Activated T-helper 17 cell treated with anti-CD3 and anti-CD28 coated beads, Interleukin-2, amount 50 U/mL, for 72 hours (primary cell): ENCODE measurements at regions not wholly inside any gene's neighbourhood (a gene's known extent, or its start where the extent isn't known, plus 50 kb on each side); places are given as distances from the start of the nearest gene placed in this dataset.

ENCODE experiments used
- ATAC-seq: fragments of 150-1000 bp; cut with Tn5 transposase; replicated peaks from 2 replicates; pipeline ENCODE4 v1.10.0; 2021; ENCODE audit warnings: mild to moderate bottlenecking, moderate library complexity
- H3K27ac Mint-ChIP-seq: one replicate; pipeline ENCODE4 v1.8.0; 2022; ENCODE audit warnings: mixed read lengths
- H3K27me3 Mint-ChIP-seq: one replicate; pipeline ENCODE4 v1.8.0; 2022; ENCODE audit warnings: mixed read lengths
- H3K36me3 Mint-ChIP-seq: one replicate; pipeline ENCODE4 v1.8.0; 2022; ENCODE audit warnings: low read depth, mild to moderate bottlenecking, mixed read lengths
- H3K4me1 Mint-ChIP-seq: one replicate; pipeline ENCODE4 v1.8.0; 2022; ENCODE audit warnings: mixed read lengths
- H3K4me3 Mint-ChIP-seq: one replicate; pipeline ENCODE4 v1.8.0; 2022; ENCODE audit warnings: mild to moderate bottlenecking, mixed read lengths
- H3K9me3 Mint-ChIP-seq: one replicate; pipeline ENCODE4 v1.8.0; 2022; ENCODE audit warnings: mixed read lengths

GRCh38 chr7:47024991-47025390 is 556.9 kb downstream of the TNS3 start:
- H3K4me3 Mint-ChIP-seq = no peak overlapping the region
- ATAC-seq = no peak

GRCh38 chr7:47008461-47008860 is 573.5 kb downstream of the TNS3 start:
- Mint-ChIP-seq H3K4me3 (no peak overlapping the region), H3K4me1 (no peaks in the 10 kb centered on the region), H3K36me3 (no peaks in the 10 kb centered on the region), H3K9me3 (peaks cover 14% of the 10 kb centered on the region), H3K27me3 (no peaks in the 10 kb centered on the region), H3K27ac (no peak overlapping the region)
- ATAC-seq = no peak

More at GRCh38 chr7:47024991-47025390, 556.9 kb downstream of the TNS3 start:
- no peaks in the 10 kb centered on the region for H3K4me1 Mint-ChIP-seq
- peaks cover 6% of the 10 kb centered on the region for H3K9me3 Mint-ChIP-seq
- no peak overlapping the region for H3K27ac Mint-ChIP-seq
- H3K27me3 Mint-ChIP-seq = peaks cover 6% of the 10 kb centered on the region
- H3K36me3 Mint-ChIP-seq = no peaks in the 10 kb centered on the region

DNA sequence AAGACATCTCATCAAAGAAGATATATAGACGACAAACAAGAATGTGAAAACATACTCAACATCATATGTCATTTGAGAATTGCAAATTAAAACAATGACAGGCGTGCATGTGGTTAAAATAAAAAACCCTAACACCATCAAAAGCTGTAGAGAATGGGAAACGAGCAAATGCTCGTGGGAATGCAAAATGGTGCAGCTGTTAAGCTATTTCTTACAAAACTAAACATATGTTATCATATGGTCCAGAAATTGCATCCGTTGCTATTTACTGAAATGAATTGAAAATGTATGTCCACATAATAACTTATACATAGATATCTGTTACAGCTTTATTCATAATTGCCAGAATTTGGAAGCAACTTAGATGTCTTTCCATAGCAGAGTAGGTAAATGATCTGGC is 574.4 kb downstream of the TNS3 start:
- Mint-ChIP-seq H3K9me3 (peaks cover 14% of the 10 kb centered on the region), H3K36me3 (no peaks in the 10 kb centered on the region), H3K27ac (no peak overlapping the region), H3K4me3 (no peak overlapping the region), H3K4me1 (no peaks in the 10 kb centered on the region), H3K27me3 (no peaks in the 10 kb centered on the region)
- no peak for ATAC-seq

GRCh38 chr7:47000561-47000960 is 581.4 kb downstream of the TNS3 start:
- ATAC-seq = no peak
- H3K27me3 Mint-ChIP-seq = no peaks in the 10 kb centered on the region
- no peak overlapping the region for H3K4me3 Mint-ChIP-seq
- peaks cover 7% of the 10 kb centered on the region for H3K9me3 Mint-ChIP-seq
- no peaks in the 10 kb centered on the region for H3K4me1 Mint-ChIP-seq
- H3K36me3 Mint-ChIP-seq = no peaks in the 10 kb centered on the region
- H3K27ac Mint-ChIP-seq = no peak overlapping the region

- Mint-ChIP-seq H3K4me3 (no peak overlapping the region), H3K27ac (no peak overlapping the region), H3K36me3 (no peaks in the 10 kb centered on the region), H3K27me3 (no peaks in the 10 kb centered on the region), H3K9me3 (peaks cover 4% of the 10 kb centered on the region), H3K4me1 (no peaks in the 10 kb centered on the region)
- no peak for ATAC-seq
Measured at GRCh38 chr7:46999866-47000265, 582.0 kb downstream of the TNS3 start.

- H3K4me3 Mint-ChIP-seq = no peak overlapping the region
- H3K27ac Mint-ChIP-seq = no peak overlapping the region
- no peaks in the 10 kb centered on the region for H3K4me1 Mint-ChIP-seq
- no peaks in the 10 kb centered on the region for H3K36me3 Mint-ChIP-seq
- no peak for ATAC-seq
- no peaks in the 10 kb centered on the region for H3K27me3 Mint-ChIP-seq
- H3K9me3 Mint-ChIP-seq = no peaks in the 10 kb centered on the region
Measured at GRCh38 chr7:46996972-46997371, 584.9 kb downstream of the TNS3 start.

- Mint-ChIP-seq H3K4me3 (no peak overlapping the region), H3K4me1 (no peaks in the 10 kb centered on the region), H3K27ac (no peak overlapping the region), H3K9me3 (no peaks in the 10 kb centered on the region), H3K27me3 (no peaks in the 10 kb centered on the region), H3K36me3 (no peaks in the 10 kb centered on the region)
- ATAC-seq = no peak
Measured at GRCh38 chr7:46993396-46993795, 588.5 kb downstream of the TNS3 start.

- no peak for ATAC-seq
- no peak overlapping the region for H3K27ac Mint-ChIP-seq
- no peak overlapping the region for H3K4me3 Mint-ChIP-seq
- H3K36me3 Mint-ChIP-seq = no peaks in the 10 kb centered on the region
- no peaks in the 10 kb centered on the region for H3K9me3 Mint-ChIP-seq
- H3K27me3 Mint-ChIP-seq = no peaks in the 10 kb centered on the region
- H3K4me1 Mint-ChIP-seq = no peaks in the 10 kb centered on the region
Measured at GRCh38 chr7:46990761-46991160, 591.1 kb downstream of the TNS3 start.

GRCh38 chr7:46989247-46989646 is 592.7 kb downstream of the TNS3 start:
- Mint-ChIP-seq H3K27ac (no peak overlapping the region), H3K27me3 (no peaks in the 10 kb centered on the region), H3K4me3 (no peak overlapping the region)

GRCh38 chr7:46982928-46983327 is 599.0 kb downstream of the TNS3 start:
- Mint-ChIP-seq H3K27ac (no peak overlapping the region), H3K4me3 (no peak overlapping the region), H3K4me1 (no peaks in the 10 kb centered on the region), H3K27me3 (no peaks in the 10 kb centered on the region), H3K36me3 (no peaks in the 10 kb centered on the region), H3K9me3 (no peaks in the 10 kb centered on the region)
- ATAC-seq = no peak

More at GRCh38 chr7:46989247-46989646, 592.7 kb downstream of the TNS3 start:
- Mint-ChIP-seq H3K9me3 (no peaks in the 10 kb centered on the region), H3K4me1 (no peaks in the 10 kb centered on the region), H3K36me3 (no peaks in the 10 kb centered on the region)
- ATAC-seq = no peak

- H3K27ac Mint-ChIP-seq = no peak overlapping the region
- H3K4me1 Mint-ChIP-seq = no peaks in the 10 kb centered on the region
- no peaks in the 10 kb centered on the region for H3K27me3 Mint-ChIP-seq
- no peaks in the 10 kb centered on the region for H3K36me3 Mint-ChIP-seq
- ATAC-seq = no peak
- no peaks in the 10 kb centered on the region for H3K9me3 Mint-ChIP-seq
- no peak overlapping the region for H3K4me3 Mint-ChIP-seq
Measured at GRCh38 chr7:46979439-46979838, 602.5 kb downstream of the TNS3 start.

DNA sequence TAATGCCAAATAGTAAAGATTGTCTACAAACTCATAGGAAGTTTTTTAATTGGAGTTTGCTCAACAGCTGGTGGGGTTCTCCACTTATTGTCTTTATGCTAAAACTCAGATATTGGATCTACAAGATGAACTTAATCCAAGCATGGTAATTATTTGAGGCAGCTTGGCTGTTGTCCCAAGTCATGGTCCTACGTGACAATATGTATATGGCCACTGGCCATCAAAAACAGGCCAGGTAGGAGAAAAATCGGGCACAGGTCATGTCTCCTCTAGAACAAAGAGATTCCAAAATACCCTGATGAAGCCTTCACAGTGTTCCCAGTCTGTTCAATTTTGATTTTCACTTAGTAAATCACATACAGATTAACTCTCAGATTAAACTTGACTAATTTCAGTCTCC is 606.4 kb downstream of the TNS3 start:
- Mint-ChIP-seq H3K36me3 (no peaks in the 10 kb centered on the region), H3K9me3 (no peaks in the 10 kb centered on the region), H3K27ac (no peak overlapping the region), H3K4me3 (no peak overlapping the region), H3K4me1 (no peaks in the 10 kb centered on the region), H3K27me3 (no peaks in the 10 kb centered on the region)
- no peak for ATAC-seq

DNA sequence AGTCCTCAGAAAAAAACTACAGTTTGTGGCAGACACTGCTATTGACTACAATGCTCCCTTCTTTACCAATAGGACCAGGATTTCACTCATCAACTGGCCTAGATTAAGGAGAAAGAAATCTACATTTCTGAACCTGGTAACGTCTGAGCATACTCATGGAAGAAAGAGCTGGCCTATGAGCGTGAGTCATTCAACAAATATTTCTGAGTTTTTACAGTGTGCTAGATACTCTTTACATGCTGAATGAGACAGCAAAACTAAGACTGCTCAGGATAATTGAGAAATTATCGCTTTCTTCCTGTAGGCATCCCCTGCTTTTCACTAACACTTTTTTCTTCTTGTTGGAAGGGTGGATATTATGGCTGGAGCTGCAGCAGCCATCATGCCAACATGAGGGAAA is 609.7 kb downstream of the TNS3 start:
- no peaks in the 10 kb centered on the region for H3K27me3 Mint-ChIP-seq
- no peak for ATAC-seq
- no peaks in the 10 kb centered on the region for H3K36me3 Mint-ChIP-seq
- H3K4me1 Mint-ChIP-seq = no peaks in the 10 kb centered on the region
- H3K9me3 Mint-ChIP-seq = peaks cover 5% of the 10 kb centered on the region
- no peak overlapping the region for H3K4me3 Mint-ChIP-seq
- no peak overlapping the region for H3K27ac Mint-ChIP-seq

- peaks cover 5% of the 10 kb centered on the region for H3K9me3 Mint-ChIP-seq
- H3K36me3 Mint-ChIP-seq = no peaks in the 10 kb centered on the region
- no peaks in the 10 kb centered on the region for H3K4me1 Mint-ChIP-seq
- no peak for ATAC-seq
- no peak overlapping the region for H3K27ac Mint-ChIP-seq
- no peaks in the 10 kb centered on the region for H3K27me3 Mint-ChIP-seq
- H3K4me3 Mint-ChIP-seq = no peak overlapping the region
Measured at GRCh38 chr7:46970476-46970875, 611.4 kb downstream of the TNS3 start.

DNA sequence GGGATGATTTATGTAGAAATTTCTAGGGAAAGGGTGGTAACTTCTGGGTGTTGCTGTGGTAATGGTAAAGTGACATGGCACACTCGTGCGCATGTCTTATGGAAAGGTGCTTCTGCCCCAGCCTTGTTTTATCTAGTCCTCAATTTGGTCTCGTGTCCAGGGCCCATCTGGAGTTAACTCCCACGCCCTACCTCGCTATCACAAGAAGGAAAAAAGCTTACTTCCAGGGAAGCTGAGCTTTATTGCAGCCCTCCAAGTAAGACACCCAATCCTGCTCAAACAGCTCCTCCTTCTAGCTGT is 611.8 kb downstream of the TNS3 start:
- H3K4me3 Mint-ChIP-seq = no peak overlapping the region
- no peak overlapping the region for H3K27ac Mint-ChIP-seq
- no peaks in the 10 kb centered on the region for H3K27me3 Mint-ChIP-seq
- H3K9me3 Mint-ChIP-seq = peaks cover 9% of the 10 kb centered on the region
- no peak for ATAC-seq
- no peaks in the 10 kb centered on the region for H3K36me3 Mint-ChIP-seq
- H3K4me1 Mint-ChIP-seq = no peaks in the 10 kb centered on the region

DNA sequence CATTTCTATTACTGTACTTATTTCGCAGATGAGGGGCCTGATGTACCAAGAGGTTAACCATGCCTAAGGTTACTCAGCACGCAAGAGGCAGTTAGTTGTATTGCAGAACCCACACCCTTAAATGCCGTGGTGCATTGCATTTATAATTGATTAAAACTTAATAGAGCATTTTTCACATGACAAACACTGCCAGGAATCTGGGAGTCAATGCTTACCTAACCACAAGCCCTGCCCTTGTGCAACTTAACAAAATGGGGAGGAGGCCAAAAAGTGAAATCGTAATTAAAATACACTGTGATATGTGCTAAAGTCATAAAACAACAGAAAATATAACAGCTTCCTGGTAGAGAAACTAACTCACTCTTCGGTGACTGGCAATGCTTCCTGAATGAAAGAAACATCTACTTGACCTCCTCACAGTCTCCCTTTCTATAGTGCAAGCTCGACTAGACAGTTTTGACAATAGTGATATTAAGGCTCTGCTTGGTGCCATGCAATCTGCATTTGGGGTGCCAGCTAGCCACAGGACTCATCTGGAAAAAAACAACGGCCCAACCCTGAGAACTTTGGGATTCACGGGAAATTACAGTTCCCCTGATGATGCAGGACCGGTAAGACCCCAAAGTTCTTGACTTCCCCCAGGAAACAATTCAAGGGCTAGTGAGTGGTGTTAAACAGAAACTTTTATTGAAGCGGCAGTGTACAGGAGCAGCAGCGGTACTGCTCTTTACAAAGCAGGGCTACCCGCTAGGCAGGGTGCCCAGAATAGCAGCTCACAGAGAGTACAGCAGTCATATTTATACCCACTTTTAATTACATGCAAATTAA is 612.4 kb downstream of the TNS3 start:
- H3K36me3 Mint-ChIP-seq = no peaks in the 10 kb centered on the region
- no peak for ATAC-seq
- no peak overlapping the region for H3K27ac Mint-ChIP-seq
- H3K4me1 Mint-ChIP-seq = no peaks in the 10 kb centered on the region
- H3K9me3 Mint-ChIP-seq = peaks cover 15% of the 10 kb centered on the region
- no peak overlapping the region for H3K4me3 Mint-ChIP-seq
- no peaks in the 10 kb centered on the region for H3K27me3 Mint-ChIP-seq
